HepG2 (cell line): ENCODE measurements at regions not wholly inside any gene's neighbourhood (a gene's known extent, or its start where the extent isn't known, plus 50 kb on each side); places are given as distances from the start of the nearest gene placed in this dataset.

Experiments
- ATAC-seq: fragments of 200-7000 bp; cut with Tn5 transposase; 3 replicates; pipeline ENCODE4 v1.9.1; 2020; ENCODE audit warnings: mild to moderate bottlenecking, moderate library complexity
- BruUV-seq: library from RNA; stranded (reverse); fragments of 400-500 nt; replicated peaks from 2 replicates; lab custom pipeline; 2021; lab: Mats Ljungman, UMichigan
- CTCF ChIA-PET: fragments of 300-600 bp; formaldehyde crosslinking; extraction: SDS; loops from one replicate; lab custom pipeline; 2021; ENCODE audit warnings: low total read pairs, inconsistent platforms, low intra/inter-chr PET ratio; lab: Yijun Ruan, JAX
- POLR2A ChIA-PET: fragments of 350-600 bp; sonication (Branson Sonifier 250); formaldehyde crosslinking; loops from one replicate; lab custom pipeline; 2020; ENCODE audit warnings: antibody characterized with exemption, inconsistent platforms; lab: Yijun Ruan, JAX
- DNase-seq: peaks from one replicate; pipeline ENCODE4 v3.0.0-alpha.2; 2015; ENCODE audit warnings: low spot score
- FAIRE-seq: peaks from 3 replicates; lab custom pipeline; 2011; peaks lifted over from hg19 to GRCh38; lab: Jason Lieb, UNC
- H2AFZ ChIP-seq: one replicate; pipeline ENCODE4 v1.6.1; 2011; ENCODE audit warnings: low read length, inconsistent platforms
- H3K27ac ChIP-seq: fragments of 300-600 bp; 3 replicates; pipeline ENCODE4 v1.8.0; 2011; ENCODE audit warnings: mixed run types, mild to moderate bottlenecking, mixed read lengths, low read length, inconsistent platforms; ENCODE audit not compliant: insufficient read depth; ENCODE audit errors: extremely low read length
- H3K27me3 ChIP-seq, 2 experiments: fragments of 200-600 bp in 1 of 2; 2 replicates in 1 of 2; 3 replicates in 1 of 2; pipeline versions ENCODE4 v1.6.0 to v1.8.0; 2011; ENCODE audit warnings: low read length in 2 of 2, mild to moderate bottlenecking in 2 of 2, moderate library complexity in 2 of 2, inconsistent platforms in 1 of 2; ENCODE audit not compliant: insufficient read depth in 2 of 2, control insufficient read depth in 1 of 2
- H3K36me3 ChIP-seq, 2 experiments: fragments of 200-600 bp in 1 of 2; replicated peaks in 1 of 2; 2 replicates in 1 of 2; 3 replicates in 1 of 2; pipeline versions ENCODE4 v1.5.1 to v1.8.0; 2011; ENCODE audit warnings: low read length in 2 of 2, inconsistent platforms in 1 of 2; ENCODE audit not compliant: insufficient read depth in 2 of 2, control insufficient read depth in 1 of 2
- H3K4me1 ChIP-seq: 2 replicates; pipeline ENCODE4 v1.5.1; 2012; ENCODE audit warnings: low read length, inconsistent platforms; ENCODE audit not compliant: insufficient read depth
- H3K4me2 ChIP-seq: 2 replicates; pipeline ENCODE4 v1.6.0; 2011; ENCODE audit warnings: low read depth, low read length, inconsistent platforms
- H3K4me3 ChIP-seq, 3 experiments: fragments of 200-600 bp in 1 of 3; sonication (generic), shearing (Covaris generic) in 1 of 3; replicated peaks in 1 of 3; 2 replicates each; pipeline ENCODE4 v1.5.1; 2011 to 2016; ENCODE audit warnings: low read length in 3 of 3, inconsistent platforms in 2 of 3, low read depth in 2 of 3, mild to moderate bottlenecking in 2 of 3, control low read depth in 1 of 3, mixed read lengths in 1 of 3; ENCODE audit not compliant: insufficient read depth in 1 of 3
- H3K79me2 ChIP-seq: one replicate; pipeline ENCODE4 v1.6.1; 2011; ENCODE audit warnings: low read length, inconsistent platforms; ENCODE audit not compliant: insufficient read depth
- H3K9ac ChIP-seq: 2 replicates; pipeline ENCODE4 v1.6.0; 2011; ENCODE audit warnings: mild to moderate bottlenecking, low read depth, low read length, inconsistent platforms; ENCODE audit not compliant: insufficient read depth
- H3K9me3 ChIP-seq: 2 replicates; pipeline ENCODE4 v1.5.1; 2012; ENCODE audit warnings: mild to moderate bottlenecking, low read length
- H4K20me1 ChIP-seq: 2 replicates; pipeline ENCODE4 v1.6.0; 2011; ENCODE audit warnings: inconsistent platforms, mild to moderate bottlenecking, low read length, moderate library complexity; ENCODE audit not compliant: insufficient read depth
- ARID2 ChIP-seq: sonication (generic); formaldehyde crosslinking; IDR thresholded peaks from 2 replicates; pipeline ENCODE4 v1.8.1; 2022; ENCODE audit warnings: mild to moderate bottlenecking, missing genetic modification reagents, borderline replicate concordance
- DR1 ChIP-seq: sonication (generic); formaldehyde crosslinking; IDR thresholded peaks from 2 replicates; pipeline ENCODE4 v1.8.0; 2021; ENCODE audit warnings: mild to moderate bottlenecking, missing genetic modification reagents, inconsistent platforms
- HCFC1 ChIP-seq: fragments of 150-350 bp; IDR thresholded peaks from 2 replicates; pipeline ENCODE4 v1.6.1; 2014; ENCODE audit warnings: low read depth, low read length
- HNRNPUL1 ChIP-seq: fragments of 200-400 bp; formaldehyde crosslinking; IDR thresholded peaks from 2 replicates; pipeline ENCODE4 v1.6.1; 2017; ENCODE audit warnings: low read depth, mild to moderate bottlenecking, low read length, moderate library complexity
- HOXA7 ChIP-seq: sonication (generic); formaldehyde crosslinking; IDR thresholded peaks from 2 replicates; pipeline ENCODE4 v1.8.1; 2022; ENCODE audit warnings: mild to moderate bottlenecking, missing genetic modification reagents, moderate library complexity
- JUN ChIP-seq: sonication (generic); formaldehyde crosslinking; IDR thresholded peaks from 2 replicates; pipeline ENCODE4 v1.4.0; 2020; ENCODE audit warnings: mild to moderate bottlenecking, missing genetic modification reagents
- MLLT10 ChIP-seq: sonication (generic); formaldehyde crosslinking; IDR thresholded peaks from 2 replicates; pipeline ENCODE4 v1.4.0; 2020; ENCODE audit warnings: missing genetic modification reagents
- NR2F1 ChIP-seq, 2 experiments: fragments of 450-650 bp in 1 of 2; formaldehyde crosslinking in 1 of 2; IDR thresholded peaks; 2 replicates each; pipeline versions ENCODE4 v1.5.0 to v1.6.1; 2016 to 2020; ENCODE audit warnings: mild to moderate bottlenecking in 1 of 2, missing compliant biosample characterization in 1 of 2, missing genetic modification reagents in 1 of 2, moderate library complexity in 1 of 2
- NR3C1 ChIP-seq: sonication (generic); formaldehyde crosslinking; IDR thresholded peaks from 2 replicates; pipeline ENCODE4 v1.4.0; 2020; ENCODE audit warnings: missing genetic modification reagents
- PITX1 ChIP-seq: sonication (generic); formaldehyde crosslinking; IDR thresholded peaks from 2 replicates; pipeline ENCODE4 v1.5.1; 2020; ENCODE audit warnings: mild to moderate bottlenecking, missing genetic modification reagents
- RFXANK ChIP-seq: IDR thresholded peaks from 2 replicates; pipeline ENCODE4 v1.6.1; 2016
- RORA ChIP-seq: sonication (generic); formaldehyde crosslinking; IDR thresholded peaks from 2 replicates; pipeline ENCODE4 v1.5.0; 2020; ENCODE audit warnings: mild to moderate bottlenecking, missing genetic modification reagents, moderate library complexity
- SETDB1 ChIP-seq: sonication (generic); formaldehyde crosslinking; IDR thresholded peaks from 2 replicates; pipeline ENCODE4 v1.5.1; 2020; ENCODE audit warnings: missing genetic modification reagents, mild to moderate bottlenecking, borderline replicate concordance
- TCF7 ChIP-seq: sonication (generic); IDR thresholded peaks from 2 replicates; pipeline ENCODE4 v1.6.1; 2016; ENCODE audit warnings: antibody characterized with exemption, low read depth
- ZNF34 ChIP-seq: sonication (generic); formaldehyde crosslinking; IDR thresholded peaks from 2 replicates; pipeline ENCODE4 v1.4.0; 2020; ENCODE audit warnings: mild to moderate bottlenecking, missing genetic modification reagents, borderline replicate concordance
- ZNF446 ChIP-seq: sonication (generic); formaldehyde crosslinking; IDR thresholded peaks from 2 replicates; pipeline ENCODE4 v1.5.0; 2020; ENCODE audit warnings: mild to moderate bottlenecking, missing genetic modification reagents
- ZNF552 ChIP-seq: sonication (generic); formaldehyde crosslinking; IDR thresholded peaks from 2 replicates; pipeline ENCODE4 v1.9.0; 2022; ENCODE audit warnings: missing genetic modification reagents, mild to moderate bottlenecking, borderline replicate concordance
- ZNF615 ChIP-seq: sonication (generic); formaldehyde crosslinking; IDR thresholded peaks from 2 replicates; pipeline ENCODE4 v1.5.0; 2020; ENCODE audit warnings: mild to moderate bottlenecking, missing genetic modification reagents, borderline replicate concordance
- ZNF670 ChIP-seq: sonication (generic); formaldehyde crosslinking; IDR thresholded peaks from 2 replicates; pipeline ENCODE4 v1.8.0; 2022; ENCODE audit warnings: mild to moderate bottlenecking, missing genetic modification reagents, borderline replicate concordance
- WGBS: methylation state at CpG from one replicate; pipeline ENCODE4 v1.1.6; 2017; ENCODE audit warnings: low lambda C conversion rate; 5-methylcytosine and 5-hydroxymethylcytosine counted together
- in situ Hi-C: cut with HindIII; loops from 2 replicates; pipeline ENCODE4 v1.10.0; 2017; ENCODE audit warnings: low pct_unique_long_range_greater_than_20kb; ENCODE audit not compliant: extremely low pct_ligation_motif_present
- intact Hi-C: fragments of 100-400 bp; cut with micrococcal nuclease; formaldehyde crosslinking; loops from one replicate; pipeline ENCODE4 v1.10.0; 2022; ENCODE audit not compliant: unreplicated experiment
- TF ChIP-seq, protein P1 (sequence below): sonication (generic); formaldehyde crosslinking; IDR thresholded peaks from 2 replicates; pipeline ENCODE4 v1.4.0; 2020; ENCODE audit warnings: mild to moderate bottlenecking, missing genetic modification reagents

DNA sequence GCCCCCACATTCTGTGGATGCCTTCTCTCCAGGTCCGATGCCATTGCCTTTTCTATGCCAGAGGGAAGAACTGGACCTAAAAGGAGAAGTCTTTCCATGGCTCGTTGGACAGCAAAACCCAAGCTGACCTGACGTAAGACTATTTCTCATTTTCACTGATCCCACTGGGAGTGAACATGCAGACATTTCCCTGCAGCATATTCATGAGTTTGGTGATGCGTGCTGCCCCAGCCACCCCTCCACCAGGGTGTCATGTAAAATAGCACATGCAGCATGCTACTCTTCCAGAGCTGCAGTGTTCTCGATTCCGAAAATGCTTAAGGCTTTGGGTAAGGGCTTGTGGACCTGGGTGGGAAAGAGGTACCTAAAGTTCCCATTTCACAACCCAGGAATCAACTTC, 221.2 kb downstream of the UXS1 start:
- TF ChIP-seq DR1 (CRISPR knock-in tag) (no peak), ARID2 (CRISPR knock-in tag) (no peak), NR3C1 (no peak), HNRNPUL1 (no peak), RFXANK (CRISPR knock-in tag) (no peak), ZNF34 (no peak), RORA (no peak), ZNF670 (CRISPR knock-in tag) (no peak), JUN (no peak), SETDB1 (CRISPR knock-in tag) (no peak), HOXA7 (CRISPR knock-in tag) (no peak), HCFC1 (no peak), ZNF552 (no peak), MLLT10 (CRISPR knock-in tag) (no peak), NR2F1 (CRISPR knock-in tag; IDR thresholded peaks at IDR 0.05) (no peak), TCF7 (no peak), ZNF446 (no peak), ZNF615 (CRISPR knock-in tag) (no peak), PITX1 (no peak)
- TF ChIP-seq, protein P1, sequence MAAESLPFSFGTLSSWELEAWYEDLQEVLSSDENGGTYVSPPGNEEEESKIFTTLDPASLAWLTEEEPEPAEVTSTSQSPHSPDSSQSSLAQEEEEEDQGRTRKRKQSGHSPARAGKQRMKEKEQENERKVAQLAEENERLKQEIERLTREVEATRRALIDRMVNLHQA (CRISPR knock-in tag): no peak
- 26% methylated on average over 6 of the region's 6 CpGs for WGBS
- CTCF ChIA-PET: no interaction called here

More for the DNA sequence above, 221.2 kb downstream of the UXS1 start:
- H3K79me2 ChIP-seq: no peaks in the 10 kb centered on the region
- H3K36me3 ChIP-seq: no peaks in the 10 kb centered on the region
- POLR2A ChIA-PET: no interaction called here
- H3K4me1 ChIP-seq: peaks cover 6% of the 10 kb centered on the region; the same call in 1 of the 2 replicates
- ATAC-seq (no peak), FAIRE-seq (no peak), DNase-seq (no peak)
- no peak overlapping the region for H3K9ac ChIP-seq
- H3K4me2 ChIP-seq: no peak overlapping the region
- in situ Hi-C loops (no loop called here), intact Hi-C loops (no loop called here)
- no peaks in the 10 kb centered on the region for H4K20me1 ChIP-seq
- no peak overlapping the region for H3K4me3 ChIP-seq
- H3K9me3 ChIP-seq: peaks cover 8% of the 10 kb centered on the region
- H3K27me3 ChIP-seq: peaks cover 4 to 40% of the 10 kb centered on the region in 2 experiments; a peak in 4 of 5 replicates
- H3K27ac ChIP-seq: no peak overlapping the region
- no TSS peak for BruUV-seq
- no peak overlapping the region for H2AFZ ChIP-seq
